C4-2B (cell line): ENCODE measurements at regions not wholly inside any gene's neighbourhood (a gene's known extent, or its start where the extent isn't known, plus 50 kb on each side); places are given as distances from the start of the nearest gene placed in this dataset.

Source experiments
- H3K27ac ChIP-seq: fragments of 450-650 bp; 2 replicates; pipeline ENCODE4 v1.5.1; 2017
- CTCF ChIP-seq: fragments of 450-650 bp; conservative IDR thresholded peaks from 2 replicates; pipeline ENCODE4 v1.5.1; 2017; ENCODE audit warnings: mild to moderate bottlenecking
- ZFX ChIP-seq: fragments of 450-650 bp; IDR thresholded peaks from 2 replicates; pipeline ENCODE4 v1.6.1; 2017

- TF ChIP-seq ZFX (no peak), CTCF (no peak)
- no peak overlapping the region; the same call in 1 of the 2 replicates for H3K27ac ChIP-seq
Measured at GRCh38 chr22:23403720-23404688, 176.1 kb downstream of the IGLL1 start.

- peak overlapping the region; percentile 68 for H3K27ac ChIP-seq
- TF ChIP-seq ZFX (no peak), CTCF (0 out of 2 replicates have a peak, but pooled peaks have one; percentile 23)
Measured at GRCh38 chr22:23403152-23403719, 176.9 kb downstream of the IGLL1 start.

GRCh38 chr22:23402275-23403151, 177.6 kb downstream of the IGLL1 start:
- peak overlapping the region; percentile 68 for H3K27ac ChIP-seq
- TF ChIP-seq CTCF: peak; percentile 96
- peak; percentile 60; the same call in 1 of the 2 replicates for TF ChIP-seq ZFX

GRCh38 chr22:23401910-23402274, 178.2 kb downstream of the IGLL1 start:
- TF ChIP-seq CTCF (no peak), ZFX (no peak)
- peak overlapping the region; percentile 68 for H3K27ac ChIP-seq

- H3K27ac ChIP-seq: peak overlapping the region; percentile 68; the same call in 1 of the 2 replicates
- no peak for TF ChIP-seq CTCF
- TF ChIP-seq ZFX: no peak
Measured at GRCh38 chr22:23401111-23401909, 178.8 kb downstream of the IGLL1 start.

GRCh38 chr22:23400286-23400981, 179.7 kb downstream of the IGLL1 start:
- no peak overlapping the region for H3K27ac ChIP-seq
- TF ChIP-seq CTCF: no peak
- TF ChIP-seq ZFX: no peak
